ENCODE measurements at regions not wholly inside any gene's neighbourhood (a gene's known extent, or its start where the extent isn't known, plus 50 kb on each side); places are given as distances from the start of the nearest gene placed in this dataset.

DNA sequence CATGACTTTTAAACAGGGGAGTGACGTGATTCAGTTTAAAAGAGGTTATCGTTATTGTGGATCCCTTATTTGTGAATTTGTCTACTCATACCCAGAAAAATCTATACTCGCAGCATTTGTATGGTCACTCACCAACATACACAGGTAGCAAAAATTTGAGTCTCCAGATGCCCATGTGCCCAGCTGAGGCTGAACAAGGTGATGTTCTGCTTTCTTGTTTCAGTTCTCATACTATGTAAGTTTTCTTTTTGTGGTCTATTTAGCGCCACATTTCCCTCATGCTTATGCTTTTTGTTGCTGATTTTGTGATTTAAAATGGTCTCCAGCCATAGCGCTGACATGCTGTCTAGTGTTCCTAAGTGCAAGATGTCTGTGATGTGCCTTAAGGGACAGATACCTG, 312.9 kb upstream of the SEMA3A start:
- no peaks in the 10 kb centered on the region for H3K9me2 ChIP-seq (ENCODE audit: insufficient read depth)
- no peaks in the 10 kb centered on the region for H3K27me3 ChIP-seq (ENCODE audit: insufficient read depth)
- no peaks in the 10 kb centered on the region; the same call in 1 of the 2 replicates for H3K4me1 ChIP-seq (ENCODE audit: insufficient read depth)
- TF ChIP-seq, protein P1, sequence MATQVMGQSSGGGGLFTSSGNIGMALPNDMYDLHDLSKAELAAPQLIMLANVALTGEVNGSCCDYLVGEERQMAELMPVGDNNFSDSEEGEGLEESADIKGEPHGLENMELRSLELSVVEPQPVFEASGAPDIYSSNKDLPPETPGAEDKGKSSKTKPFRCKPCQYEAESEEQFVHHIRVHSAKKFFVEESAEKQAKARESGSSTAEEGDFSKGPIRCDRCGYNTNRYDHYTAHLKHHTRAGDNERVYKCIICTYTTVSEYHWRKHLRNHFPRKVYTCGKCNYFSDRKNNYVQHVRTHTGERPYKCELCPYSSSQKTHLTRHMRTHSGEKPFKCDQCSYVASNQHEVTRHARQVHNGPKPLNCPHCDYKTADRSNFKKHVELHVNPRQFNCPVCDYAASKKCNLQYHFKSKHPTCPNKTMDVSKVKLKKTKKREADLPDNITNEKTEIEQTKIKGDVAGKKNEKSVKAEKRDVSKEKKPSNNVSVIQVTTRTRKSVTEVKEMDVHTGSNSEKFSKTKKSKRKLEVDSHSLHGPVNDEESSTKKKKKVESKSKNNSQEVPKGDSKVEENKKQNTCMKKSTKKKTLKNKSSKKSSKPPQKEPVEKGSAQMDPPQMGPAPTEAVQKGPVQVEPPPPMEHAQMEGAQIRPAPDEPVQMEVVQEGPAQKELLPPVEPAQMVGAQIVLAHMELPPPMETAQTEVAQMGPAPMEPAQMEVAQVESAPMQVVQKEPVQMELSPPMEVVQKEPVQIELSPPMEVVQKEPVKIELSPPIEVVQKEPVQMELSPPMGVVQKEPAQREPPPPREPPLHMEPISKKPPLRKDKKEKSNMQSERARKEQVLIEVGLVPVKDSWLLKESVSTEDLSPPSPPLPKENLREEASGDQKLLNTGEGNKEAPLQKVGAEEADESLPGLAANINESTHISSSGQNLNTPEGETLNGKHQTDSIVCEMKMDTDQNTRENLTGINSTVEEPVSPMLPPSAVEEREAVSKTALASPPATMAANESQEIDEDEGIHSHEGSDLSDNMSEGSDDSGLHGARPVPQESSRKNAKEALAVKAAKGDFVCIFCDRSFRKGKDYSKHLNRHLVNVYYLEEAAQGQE (IDR thresholded peaks at IDR 0.05; ENCODE audit: unreplicated experiment): no peak
- TF ChIP-seq POLR2AphosphoS5 (IDR thresholded peaks at IDR 0.05; ENCODE audit: low read depth): no peak
- no peak for TF ChIP-seq EZH2 (IDR thresholded peaks at IDR 0.05; ENCODE audit: low read depth, unreplicated experiment)
- TF ChIP-seq, protein P2, sequence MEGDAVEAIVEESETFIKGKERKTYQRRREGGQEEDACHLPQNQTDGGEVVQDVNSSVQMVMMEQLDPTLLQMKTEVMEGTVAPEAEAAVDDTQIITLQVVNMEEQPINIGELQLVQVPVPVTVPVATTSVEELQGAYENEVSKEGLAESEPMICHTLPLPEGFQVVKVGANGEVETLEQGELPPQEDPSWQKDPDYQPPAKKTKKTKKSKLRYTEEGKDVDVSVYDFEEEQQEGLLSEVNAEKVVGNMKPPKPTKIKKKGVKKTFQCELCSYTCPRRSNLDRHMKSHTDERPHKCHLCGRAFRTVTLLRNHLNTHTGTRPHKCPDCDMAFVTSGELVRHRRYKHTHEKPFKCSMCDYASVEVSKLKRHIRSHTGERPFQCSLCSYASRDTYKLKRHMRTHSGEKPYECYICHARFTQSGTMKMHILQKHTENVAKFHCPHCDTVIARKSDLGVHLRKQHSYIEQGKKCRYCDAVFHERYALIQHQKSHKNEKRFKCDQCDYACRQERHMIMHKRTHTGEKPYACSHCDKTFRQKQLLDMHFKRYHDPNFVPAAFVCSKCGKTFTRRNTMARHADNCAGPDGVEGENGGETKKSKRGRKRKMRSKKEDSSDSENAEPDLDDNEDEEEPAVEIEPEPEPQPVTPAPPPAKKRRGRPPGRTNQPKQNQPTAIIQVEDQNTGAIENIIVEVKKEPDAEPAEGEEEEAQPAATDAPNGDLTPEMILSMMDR (conservative IDR thresholded peaks at IDR 0.05; ENCODE audit: low read depth in 2 of 2): no peak
- no peak for TF ChIP-seq NANOG (IDR thresholded peaks at IDR 0.05; ENCODE audit: borderline replicate concordance)
- TF ChIP-seq ZNF331 (CRISPR knock-in tag; IDR thresholded peaks at IDR 0.05; ENCODE audit: low read depth): no peak
- H3K9me3 Mint-ChIP-seq: no peaks in the 10 kb centered on the region
- H3K27ac ChIP-seq (ENCODE audit: low read depth): no peak overlapping the region
- no peak overlapping the region for H3K4me3 ChIP-seq
- no peak overlapping the region for H3K4me3 Mint-ChIP-seq
- no peak for ATAC-seq
- H3K4me2 ChIP-seq: no peak overlapping the region
- no peak overlapping the region for H3K27ac Mint-ChIP-seq
- no peak for DNase-seq (ENCODE audit: low spot score)
- no peaks in the 10 kb centered on the region for H3K36me3 ChIP-seq (ENCODE audit: insufficient read depth)
- H3K4me1 Mint-ChIP-seq: peaks cover 8% of the 10 kb centered on the region; the same call in 2 of the 3 replicates
- H3K27me3 Mint-ChIP-seq (ENCODE audit: insufficient read depth, low read depth, poor library complexity): no peaks in the 10 kb centered on the region
- H3K79me2 ChIP-seq (replicated peaks; ENCODE audit: insufficient read depth): no peaks in the 10 kb centered on the region
- H3F3A ChIP-seq (replicated peaks; ENCODE audit: low read depth): no peaks in the 10 kb centered on the region
- H2AFZ ChIP-seq: no peak overlapping the region; the same call in 1 of the 2 replicates
- no peaks in the 10 kb centered on the region for H4K20me1 ChIP-seq (replicated peaks; ENCODE audit: insufficient read depth)
- no peaks in the 10 kb centered on the region for H3K36me3 Mint-ChIP-seq (ENCODE audit: low read depth)

DNA sequence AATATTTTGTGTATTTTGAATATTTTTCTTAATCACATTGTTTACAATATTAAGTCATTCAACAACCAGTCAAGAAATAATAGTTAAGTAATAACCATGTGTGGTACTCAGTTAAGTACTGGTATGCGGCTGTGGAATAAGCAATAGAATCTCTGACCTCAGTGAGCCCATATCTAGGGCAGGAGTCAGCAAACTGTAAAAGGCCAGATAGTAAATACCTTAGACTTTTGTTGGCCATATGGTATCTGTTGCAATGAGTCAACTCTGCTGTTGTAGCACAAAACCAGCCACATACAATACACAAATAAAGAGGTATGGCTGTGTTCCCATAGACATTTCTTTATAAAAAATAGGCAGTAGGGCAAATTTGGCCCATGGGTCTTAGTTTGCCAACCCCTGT, 311.6 kb upstream of the SEMA3A start:
- Mint-ChIP-seq H3K27ac (no peak overlapping the region), H3K36me3 (ENCODE audit: low read depth) (no peaks in the 10 kb centered on the region), H3K4me3 (no peak overlapping the region), H3K4me1 (peaks cover 8% of the 10 kb centered on the region; the same call in 2 of the 3 replicates), H3K9me3 (no peaks in the 10 kb centered on the region), H3K27me3 (ENCODE audit: insufficient read depth, low read depth, poor library complexity) (no peaks in the 10 kb centered on the region)
- H2AFZ ChIP-seq: no peak overlapping the region
- H3K4me3 ChIP-seq: no peak overlapping the region
- H3K4me2 ChIP-seq: no peak overlapping the region
- no peaks in the 10 kb centered on the region for H3K79me2 ChIP-seq (replicated peaks; ENCODE audit: insufficient read depth)
- ATAC-seq (no peak), DNase-seq (ENCODE audit: low spot score) (no peak)
- H3K4me1 ChIP-seq (ENCODE audit: insufficient read depth): no peaks in the 10 kb centered on the region; the same call in 1 of the 2 replicates
- no peak for TF ChIP-seq STAT1 (IDR thresholded peaks at IDR 0.05; ENCODE audit: unreplicated experiment)
- H3K27ac ChIP-seq (ENCODE audit: low read depth): no peak overlapping the region
- H4K20me1 ChIP-seq (replicated peaks; ENCODE audit: insufficient read depth): no peaks in the 10 kb centered on the region
- H3K36me3 ChIP-seq (ENCODE audit: insufficient read depth): no peaks in the 10 kb centered on the region
- H3K27me3 ChIP-seq (ENCODE audit: insufficient read depth): no peaks in the 10 kb centered on the region
- H3F3A ChIP-seq (replicated peaks; ENCODE audit: low read depth): no peaks in the 10 kb centered on the region
- no peaks in the 10 kb centered on the region for H3K9me2 ChIP-seq (ENCODE audit: insufficient read depth)

Measured in GM23338 (cell line).